ENCODE measurements at regions not wholly inside any gene's neighbourhood (a gene's known extent, or its start where the extent isn't known, plus 50 kb on each side); places are given as distances from the start of the nearest gene placed in this dataset.

- Histone ChIP-seq H3K4me2 (ENCODE audit: low read length) (no peak overlapping the region), H3K36me3 (ENCODE audit: control insufficient read depth, low read length) (no peaks in the 10 kb centered on the region), H3K27me3 (ENCODE audit: control insufficient read depth, low read length) (peaks cover 23% of the 10 kb centered on the region), H3K4me1 (ENCODE audit: control insufficient read depth, low read length) (no peaks in the 10 kb centered on the region), H3K79me2 (ENCODE audit: control insufficient read depth, low read length) (no peaks in the 10 kb centered on the region), H3K27ac (ENCODE audit: low read depth, low read length) (no peak overlapping the region), H3K9me2 (replicated peaks; ENCODE audit: control insufficient read depth, low read length) (no peaks in the 10 kb centered on the region), H3F3A (ENCODE audit: control insufficient read depth, insufficient read depth) (no peaks in the 10 kb centered on the region), H3K4me3 (ENCODE audit: low read length) (no peak overlapping the region), H4K20me1 (ENCODE audit: control insufficient read depth, insufficient read depth, low read depth, low read length) (no peaks in the 10 kb centered on the region), H3K9me3 (ENCODE audit: control insufficient read depth, insufficient read depth, low read length) (no peaks in the 10 kb centered on the region)
- TF ChIP-seq EZH2phosphoT487 (IDR thresholded peaks at IDR 0.05; ENCODE audit: borderline replicate concordance, low read length) (no peak), CTCF (IDR thresholded peaks at IDR 0.05; ENCODE audit: low read depth, low read length, poor library complexity, severe bottlenecking) (no peak)
Measured at GRCh38 chr12:111149299-111149698, 219.6 kb downstream of the PHETA1 start.

GRCh38 chr12:111148005-111148404, 220.9 kb downstream of the PHETA1 start:
- Histone ChIP-seq H3K27me3 (ENCODE audit: control insufficient read depth, low read length) (peaks cover 23% of the 10 kb centered on the region), H3F3A (ENCODE audit: control insufficient read depth, insufficient read depth) (no peaks in the 10 kb centered on the region), H3K4me2 (ENCODE audit: low read length) (no peak overlapping the region), H4K20me1 (ENCODE audit: control insufficient read depth, insufficient read depth, low read depth, low read length) (no peaks in the 10 kb centered on the region), H3K36me3 (ENCODE audit: control insufficient read depth, low read length) (no peaks in the 10 kb centered on the region), H3K4me3 (ENCODE audit: low read length) (no peak overlapping the region), H3K79me2 (ENCODE audit: control insufficient read depth, low read length) (no peaks in the 10 kb centered on the region), H3K9me3 (ENCODE audit: control insufficient read depth, insufficient read depth, low read length) (no peaks in the 10 kb centered on the region), H3K9me2 (replicated peaks; ENCODE audit: control insufficient read depth, low read length) (no peaks in the 10 kb centered on the region), H3K27ac (ENCODE audit: low read depth, low read length) (no peak overlapping the region), H3K4me1 (ENCODE audit: control insufficient read depth, low read length) (no peaks in the 10 kb centered on the region)
- TF ChIP-seq CTCF (IDR thresholded peaks at IDR 0.05; ENCODE audit: low read depth, low read length, poor library complexity, severe bottlenecking), result no peak
- no peak for TF ChIP-seq EZH2phosphoT487 (IDR thresholded peaks at IDR 0.05; ENCODE audit: borderline replicate concordance, low read length)

- no peaks in the 10 kb centered on the region for H3K4me1 ChIP-seq (ENCODE audit: control insufficient read depth, low read length)
- no peak overlapping the region for H3K4me3 ChIP-seq (ENCODE audit: low read length)
- H3K27ac ChIP-seq (ENCODE audit: low read depth, low read length), result no peak overlapping the region
- no peak for TF ChIP-seq EZH2phosphoT487 (IDR thresholded peaks at IDR 0.05; ENCODE audit: borderline replicate concordance, low read length)
- no peak for TF ChIP-seq CTCF (IDR thresholded peaks at IDR 0.05; ENCODE audit: low read depth, low read length, poor library complexity, severe bottlenecking)
- H3K27me3 ChIP-seq (ENCODE audit: control insufficient read depth, low read length), result no peaks in the 10 kb centered on the region
- no peaks in the 10 kb centered on the region for H4K20me1 ChIP-seq (ENCODE audit: control insufficient read depth, insufficient read depth, low read depth, low read length)
- H3F3A ChIP-seq (ENCODE audit: control insufficient read depth, insufficient read depth), result no peaks in the 10 kb centered on the region
- H3K9me3 ChIP-seq (ENCODE audit: control insufficient read depth, insufficient read depth, low read length), result no peaks in the 10 kb centered on the region
- no peaks in the 10 kb centered on the region for H3K79me2 ChIP-seq (ENCODE audit: control insufficient read depth, low read length)
- H3K36me3 ChIP-seq (ENCODE audit: control insufficient read depth, low read length), result no peaks in the 10 kb centered on the region
- no peaks in the 10 kb centered on the region for H3K9me2 ChIP-seq (replicated peaks; ENCODE audit: control insufficient read depth, low read length)
- H3K4me2 ChIP-seq (ENCODE audit: low read length), result no peak overlapping the region
Measured at GRCh38 chr12:111143271-111143670, 222.9 kb upstream of the MYL2 start.

- Histone ChIP-seq H3K36me3 (ENCODE audit: control insufficient read depth, low read length) (no peaks in the 10 kb centered on the region), H3K4me2 (ENCODE audit: low read length) (no peak overlapping the region), H3K9me2 (replicated peaks; ENCODE audit: control insufficient read depth, low read length) (no peaks in the 10 kb centered on the region), H3K4me3 (ENCODE audit: low read length) (no peak overlapping the region), H3K27me3 (ENCODE audit: control insufficient read depth, low read length) (no peaks in the 10 kb centered on the region), H3F3A (ENCODE audit: control insufficient read depth, insufficient read depth) (no peaks in the 10 kb centered on the region), H3K79me2 (ENCODE audit: control insufficient read depth, low read length) (no peaks in the 10 kb centered on the region), H3K4me1 (ENCODE audit: control insufficient read depth, low read length) (no peaks in the 10 kb centered on the region), H4K20me1 (ENCODE audit: control insufficient read depth, insufficient read depth, low read depth, low read length) (no peaks in the 10 kb centered on the region), H3K9me3 (ENCODE audit: control insufficient read depth, insufficient read depth, low read length) (no peaks in the 10 kb centered on the region), H3K27ac (ENCODE audit: low read depth, low read length) (no peak overlapping the region)
- TF ChIP-seq CTCF (IDR thresholded peaks at IDR 0.05; ENCODE audit: low read depth, low read length, poor library complexity, severe bottlenecking) (no peak), EZH2phosphoT487 (IDR thresholded peaks at IDR 0.05; ENCODE audit: borderline replicate concordance, low read length) (no peak)
Measured at GRCh38 chr12:111141205-111141604, 220.8 kb upstream of the MYL2 start.
